ENCODE measurements at regions not wholly inside any gene's neighbourhood (a gene's known extent, or its start where the extent isn't known, plus 50 kb on each side); places are given as distances from the start of the nearest gene placed in this dataset.

DNA sequence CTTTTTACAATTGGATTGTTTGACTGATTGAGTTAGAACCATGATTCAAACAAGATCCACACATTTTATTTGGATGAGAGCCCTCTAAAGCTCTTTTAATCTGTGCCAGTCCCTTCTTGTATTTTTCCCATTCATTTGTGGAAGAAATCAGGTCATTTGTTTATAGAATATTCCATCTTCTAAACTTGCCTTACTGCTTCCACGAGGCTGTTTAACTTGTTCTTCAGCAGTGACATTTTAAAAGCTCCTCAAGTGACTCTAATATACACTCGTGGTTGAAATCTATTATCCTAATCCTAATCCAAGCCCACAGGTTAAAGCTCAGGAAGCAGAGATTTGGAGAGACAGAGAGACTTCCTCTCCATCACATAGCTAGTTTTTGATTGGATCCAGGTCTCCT, 155.4 kb upstream of the SVIL start:
- H3K4me2 ChIP-seq (ENCODE audit: insufficient read depth, low read length) = no peak overlapping the region
- no peaks in the 10 kb centered on the region for H3K27me3 ChIP-seq (ENCODE audit: control insufficient read depth in 2 of 2, insufficient read depth in 2 of 2, low read length in 2 of 2)
- H3K4me3 ChIP-seq (replicated peaks in 1 of 3; ENCODE audit: insufficient read depth in 1 of 3, low read depth in 1 of 3, low read length in 3 of 3) = no peak overlapping the region
- no peak for DNase-seq (ENCODE audit: low read depth, low spot score)
- ChIA-PET POLR2A (no interaction called here), CTCF (interaction anchor here (0.7 kb wide), 1 partner anchor 94 kb away, joined by 3 read pairs; no protein-coding TSS in a partner anchor)
- no peak overlapping the region for H3K9ac ChIP-seq (replicated peaks; ENCODE audit: extremely low read depth, insufficient read depth, low read length)
- H3K4me1 ChIP-seq (ENCODE audit: control insufficient read depth, extremely low read depth, insufficient read depth, low read length) = peaks cover 6% of the 10 kb centered on the region
- TF ChIP-seq POLR2AphosphoS5 (IDR thresholded peaks at IDR 0.05; ENCODE audit: insufficient read depth, low read depth, low read length) (no peak), EZH2 (IDR thresholded peaks at IDR 0.05; ENCODE audit: borderline replicate concordance, low read depth, low read length, severe bottlenecking) (no peak), MAX (IDR thresholded peaks at IDR 0.05; ENCODE audit: insufficient read depth, insufficient read length) (no peak), POLR2A (IDR thresholded peaks at IDR 0.05; ENCODE audit: low read depth, low read length) (no peak), JUN (IDR thresholded peaks at IDR 0.05; ENCODE audit: borderline replicate concordance, insufficient read depth, insufficient read length, low read depth) (no peak), FOS (IDR thresholded peaks at IDR 0.05; ENCODE audit: borderline replicate concordance, insufficient read depth, low read length) (no peak), GATA2 (IDR thresholded peaks at IDR 0.05; ENCODE audit: insufficient read depth, insufficient read length, low read depth, low read length) (no peak), MYC (IDR thresholded peaks at IDR 0.05; ENCODE audit: low read depth, low read length) (no peak)
- TF ChIP-seq, protein P1, sequence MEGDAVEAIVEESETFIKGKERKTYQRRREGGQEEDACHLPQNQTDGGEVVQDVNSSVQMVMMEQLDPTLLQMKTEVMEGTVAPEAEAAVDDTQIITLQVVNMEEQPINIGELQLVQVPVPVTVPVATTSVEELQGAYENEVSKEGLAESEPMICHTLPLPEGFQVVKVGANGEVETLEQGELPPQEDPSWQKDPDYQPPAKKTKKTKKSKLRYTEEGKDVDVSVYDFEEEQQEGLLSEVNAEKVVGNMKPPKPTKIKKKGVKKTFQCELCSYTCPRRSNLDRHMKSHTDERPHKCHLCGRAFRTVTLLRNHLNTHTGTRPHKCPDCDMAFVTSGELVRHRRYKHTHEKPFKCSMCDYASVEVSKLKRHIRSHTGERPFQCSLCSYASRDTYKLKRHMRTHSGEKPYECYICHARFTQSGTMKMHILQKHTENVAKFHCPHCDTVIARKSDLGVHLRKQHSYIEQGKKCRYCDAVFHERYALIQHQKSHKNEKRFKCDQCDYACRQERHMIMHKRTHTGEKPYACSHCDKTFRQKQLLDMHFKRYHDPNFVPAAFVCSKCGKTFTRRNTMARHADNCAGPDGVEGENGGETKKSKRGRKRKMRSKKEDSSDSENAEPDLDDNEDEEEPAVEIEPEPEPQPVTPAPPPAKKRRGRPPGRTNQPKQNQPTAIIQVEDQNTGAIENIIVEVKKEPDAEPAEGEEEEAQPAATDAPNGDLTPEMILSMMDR (IDR thresholded peaks at IDR 0.05; ENCODE audit: extremely low read depth in 1 of 2, insufficient read depth in 1 of 2, low read depth in 1 of 2, low read length in 2 of 2) = no peak
- no peak for FAIRE-seq
- H3K79me2 ChIP-seq (ENCODE audit: control insufficient read depth, insufficient read depth, low read length) = no peaks in the 10 kb centered on the region
- no peaks in the 10 kb centered on the region for H3K9me3 ChIP-seq (replicated peaks; ENCODE audit: control insufficient read depth, insufficient read depth, low read length)
- BruUV-seq (replicated peaks) = no TSS peak
- intact Hi-C loops (cut with micrococcal nuclease) (no loop called here), dilution Hi-C loops (cut with MboI; ENCODE audit: extremely low pct_ligation_motif_present, low sequenced_read_pairs) (no loop called here)
- H4K20me1 ChIP-seq (replicated peaks; ENCODE audit: control insufficient read depth, extremely low read depth, insufficient read depth, low read length) = no peaks in the 10 kb centered on the region
- no peaks in the 10 kb centered on the region for H3K36me3 ChIP-seq (ENCODE audit: control insufficient read depth in 2 of 2, extremely low read depth in 1 of 2, insufficient read depth in 2 of 2, low read length in 2 of 2)
- no peak overlapping the region for H2AFZ ChIP-seq (ENCODE audit: low read depth, low read length)
- no peaks in the 10 kb centered on the region for H3K9me1 ChIP-seq (replicated peaks; ENCODE audit: control insufficient read depth, extremely low read depth, insufficient read depth, low read length)
- H3K27ac ChIP-seq (ENCODE audit: insufficient read depth, low read depth, low read length) = no peak overlapping the region

Measured in endothelial cell of umbilical vein (primary cell).